Mononuclear cell (primary cell): ENCODE measurements at regions not wholly inside any gene's neighbourhood (a gene's known extent, or its start where the extent isn't known, plus 50 kb on each side); places are given as distances from the start of the nearest gene placed in this dataset.

Experiments
- H3K27me3 ChIP-seq: 2 replicates; pipeline ENCODE4 v1.6.0; 2011; ENCODE audit warnings: low read length, control low read depth; ENCODE audit not compliant: insufficient read depth
- H3K4me1 ChIP-seq: 2 replicates; pipeline ENCODE4 v1.5.1; 2011; ENCODE audit warnings: mild to moderate bottlenecking, low read length, control low read depth; ENCODE audit not compliant: insufficient read depth
- H3K4me3 ChIP-seq: 2 replicates; pipeline ENCODE4 v1.5.1; 2011; ENCODE audit warnings: mild to moderate bottlenecking, low read length, moderate library complexity
- H3K9me3 ChIP-seq: 2 replicates; pipeline ENCODE4 v1.5.1; 2011; ENCODE audit warnings: low read depth, mild to moderate bottlenecking, control low read depth, low read length

DNA sequence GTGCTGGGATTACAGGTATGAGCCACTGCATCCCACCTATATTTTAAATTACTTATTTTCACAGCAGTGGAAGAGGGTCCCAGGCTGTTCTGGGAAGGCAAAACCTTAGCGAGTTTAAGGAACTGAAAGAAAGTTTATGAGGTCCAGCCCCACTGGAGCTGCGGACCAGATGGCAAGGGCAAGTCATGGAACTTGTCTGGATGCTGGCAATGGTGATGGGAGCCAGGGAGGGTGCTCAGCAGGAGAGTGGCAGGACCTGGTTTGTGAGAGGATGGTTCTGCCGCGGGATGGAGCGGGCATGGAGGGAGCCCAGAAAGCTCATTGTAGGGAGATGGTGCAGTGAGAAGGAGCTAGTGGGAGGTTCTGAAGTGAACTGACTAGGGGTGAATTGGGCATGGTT is 50.6 kb upstream of the SLC45A1 start:
- Histone ChIP-seq H3K4me3 (no peak overlapping the region), H3K4me1 (no peaks in the 10 kb centered on the region), H3K27me3 (no peaks in the 10 kb centered on the region), H3K9me3 (no peaks in the 10 kb centered on the region)

DNA sequence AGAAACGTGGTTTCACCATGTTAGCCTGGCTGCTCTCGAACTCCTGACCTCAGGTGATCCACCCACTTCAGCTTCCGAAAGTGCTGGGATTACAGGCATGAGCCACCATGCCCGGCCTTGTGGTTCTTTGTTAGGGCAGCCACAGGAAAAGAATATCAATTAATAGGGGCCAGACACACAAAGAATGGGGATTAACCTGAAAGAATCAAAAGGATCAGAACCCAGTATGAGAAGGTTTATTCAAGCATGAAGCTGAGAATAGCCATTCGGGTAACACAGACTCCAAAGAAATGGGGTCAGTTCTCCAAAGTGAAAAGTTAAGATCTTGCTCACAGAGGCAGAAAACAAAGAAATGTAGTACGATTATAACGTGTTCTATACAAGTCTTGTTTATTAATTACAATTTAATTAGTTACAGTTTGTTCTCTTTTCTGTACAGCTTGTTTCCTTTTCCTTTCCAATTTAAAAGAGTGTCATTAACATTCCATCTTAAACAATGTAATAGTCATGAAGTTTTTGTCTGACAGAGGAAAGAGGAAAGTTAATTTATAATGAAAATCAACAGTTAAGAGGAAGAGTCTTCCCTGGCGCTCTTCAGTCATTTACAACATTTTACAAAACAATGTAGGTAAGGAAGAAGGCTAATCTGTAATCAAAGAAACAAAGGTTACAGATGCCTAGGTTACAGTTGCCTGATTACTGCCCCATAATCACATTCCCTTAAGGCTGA is 51.3 kb upstream of the SLC45A1 start:
- Histone ChIP-seq H3K9me3 (no peaks in the 10 kb centered on the region), H3K4me1 (no peaks in the 10 kb centered on the region), H3K27me3 (no peaks in the 10 kb centered on the region), H3K4me3 (no peak overlapping the region)

DNA sequence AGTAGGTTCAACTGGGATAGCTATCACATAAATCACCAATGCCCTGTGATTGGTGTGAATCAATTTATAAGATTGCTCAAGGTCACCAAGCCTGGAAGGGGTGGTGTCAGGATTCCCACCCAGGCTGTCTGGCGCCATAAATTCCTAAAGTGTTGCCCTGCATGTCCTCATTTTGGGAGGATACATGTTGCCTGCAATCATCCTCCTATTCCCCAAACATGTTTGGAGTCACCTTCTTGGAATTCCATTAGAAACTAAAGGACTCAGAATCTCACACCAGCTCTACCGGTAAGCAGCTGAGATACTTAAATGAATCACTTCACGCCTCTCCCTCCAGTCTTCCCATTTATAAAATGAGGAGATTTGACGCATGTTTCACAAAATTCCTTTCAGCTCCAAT is 54.1 kb upstream of the SLC45A1 start:
- no peak overlapping the region for H3K4me3 ChIP-seq
- no peaks in the 10 kb centered on the region for H3K27me3 ChIP-seq
- H3K9me3 ChIP-seq: no peaks in the 10 kb centered on the region
- no peaks in the 10 kb centered on the region for H3K4me1 ChIP-seq

DNA sequence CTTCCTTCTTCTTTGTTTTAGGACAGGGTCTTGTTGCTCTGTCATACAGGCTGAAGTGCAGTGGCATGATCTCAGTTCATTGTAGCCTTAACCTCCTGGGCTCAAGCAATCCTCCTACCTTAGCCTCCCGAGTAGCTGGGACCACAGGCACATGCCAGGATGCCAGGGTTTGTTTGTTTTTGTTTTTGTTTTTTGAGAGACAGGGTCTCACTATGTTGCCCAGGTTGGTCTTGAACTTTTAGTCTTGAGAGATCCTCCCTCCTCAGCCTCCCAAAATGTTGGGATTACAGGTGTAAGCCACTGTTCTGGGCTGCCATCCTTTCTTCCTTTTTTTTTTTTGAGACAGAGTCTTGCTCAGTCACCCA is 56.5 kb upstream of the SLC45A1 start:
- no peak overlapping the region for H3K4me3 ChIP-seq
- no peaks in the 10 kb centered on the region for H3K9me3 ChIP-seq
- H3K4me1 ChIP-seq: no peaks in the 10 kb centered on the region
- no peaks in the 10 kb centered on the region for H3K27me3 ChIP-seq

DNA sequence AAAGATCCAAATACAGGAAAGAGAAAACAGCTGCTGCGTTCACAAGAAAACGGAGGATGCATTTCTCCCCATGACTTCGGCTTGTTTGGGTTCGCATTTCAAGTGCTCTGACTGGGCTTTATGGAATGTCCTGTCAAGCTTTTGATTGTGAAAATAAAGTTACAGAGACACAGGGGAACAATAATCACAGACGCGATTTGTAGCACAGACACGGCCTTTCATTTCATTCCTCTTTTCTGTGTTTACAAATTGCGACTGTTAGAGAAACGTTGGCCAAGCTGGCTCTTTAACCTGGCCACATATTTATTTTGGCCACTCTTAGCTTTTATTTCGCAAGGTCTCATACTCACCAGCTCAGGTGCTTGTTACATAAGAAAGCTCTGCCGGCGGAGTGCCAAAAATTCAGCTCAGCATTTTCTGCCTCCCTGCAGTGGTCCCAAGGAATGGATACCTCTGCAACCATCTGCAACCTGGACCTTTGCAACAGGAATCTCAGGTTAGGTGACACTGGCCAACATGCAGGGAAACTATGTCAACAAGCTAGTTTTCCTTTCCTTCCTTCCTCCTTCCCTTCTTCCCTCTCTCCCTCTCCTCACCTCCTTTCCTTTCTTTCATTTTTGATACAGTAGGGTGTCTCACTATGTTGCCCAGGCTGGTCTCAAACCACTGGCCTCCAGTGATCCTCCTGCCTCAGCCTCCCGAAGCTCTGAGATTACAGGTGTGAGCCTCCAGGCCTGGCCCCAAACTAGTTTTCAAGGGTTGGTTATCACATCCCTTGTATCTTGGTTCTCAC is 58.2 kb upstream of the SLC45A1 start:
- H3K4me1 ChIP-seq: no peaks in the 10 kb centered on the region
- H3K4me3 ChIP-seq: no peak overlapping the region
- no peaks in the 10 kb centered on the region for H3K27me3 ChIP-seq
- no peaks in the 10 kb centered on the region for H3K9me3 ChIP-seq

DNA sequence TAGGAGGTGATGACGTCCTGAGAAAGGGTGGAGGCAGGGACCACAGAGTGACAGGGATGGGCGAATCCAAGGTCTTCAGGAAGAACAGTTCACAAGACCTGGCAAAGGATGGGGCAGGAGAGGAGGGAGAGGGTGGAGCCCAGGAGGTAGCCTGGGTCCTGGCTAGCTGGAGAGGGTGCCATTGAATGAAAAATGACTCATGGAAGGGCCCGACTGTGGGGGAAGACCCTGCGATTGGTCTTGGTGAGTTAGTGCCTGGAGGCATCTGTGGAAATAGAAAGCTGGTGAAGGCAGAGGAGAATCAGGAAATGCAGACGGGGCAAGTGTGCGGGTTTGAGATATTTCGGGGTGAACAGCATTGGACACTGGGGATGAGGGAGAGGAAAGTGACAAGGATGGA is 60.3 kb upstream of the SLC45A1 start:
- Histone ChIP-seq H3K9me3 (no peaks in the 10 kb centered on the region), H3K4me3 (no peak overlapping the region), H3K4me1 (no peaks in the 10 kb centered on the region), H3K27me3 (no peaks in the 10 kb centered on the region)

DNA sequence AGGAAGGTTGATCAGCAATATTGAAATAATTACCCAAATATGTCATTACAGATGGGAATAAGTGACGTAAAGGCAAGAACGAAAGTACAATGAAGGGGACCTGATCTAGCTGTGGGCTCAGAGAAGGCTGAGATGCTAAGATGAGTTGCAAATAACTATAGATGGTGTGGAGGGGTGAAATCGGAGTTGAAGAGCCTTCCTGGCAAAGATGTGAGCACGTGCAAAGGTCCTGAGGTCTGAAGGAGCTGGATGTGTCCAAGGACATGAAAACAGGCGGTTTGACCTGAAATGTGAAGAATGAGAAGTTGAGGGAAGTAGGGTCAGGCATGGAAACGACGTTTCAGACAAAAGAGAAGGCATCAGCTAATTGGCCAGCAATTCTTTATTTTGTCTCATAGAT is 61.6 kb upstream of the SLC45A1 start:
- H3K4me3 ChIP-seq: no peak overlapping the region
- no peaks in the 10 kb centered on the region for H3K9me3 ChIP-seq
- H3K27me3 ChIP-seq: no peaks in the 10 kb centered on the region
- no peaks in the 10 kb centered on the region for H3K4me1 ChIP-seq

DNA sequence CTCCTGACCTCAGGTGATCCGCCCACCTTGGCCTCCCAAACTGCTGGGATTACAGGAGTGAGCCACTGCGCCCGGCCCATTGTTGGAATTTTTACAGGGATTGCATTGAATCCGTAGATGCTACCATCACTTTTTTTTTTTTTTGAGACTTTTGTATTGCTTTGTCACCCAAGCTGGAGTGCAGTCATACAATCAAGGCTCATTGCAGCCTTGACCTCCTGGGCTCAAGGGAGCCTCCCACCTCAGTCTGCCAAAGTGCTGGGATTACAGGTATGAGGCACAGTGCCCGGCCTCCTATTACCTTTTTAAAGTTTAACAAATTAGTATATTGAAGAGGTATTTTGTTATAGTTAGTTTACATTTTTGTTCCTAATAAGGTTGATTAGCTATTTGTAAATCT is 62.2 kb upstream of the SLC45A1 start:
- Histone ChIP-seq H3K4me3 (no peak overlapping the region), H3K9me3 (no peaks in the 10 kb centered on the region), H3K4me1 (no peaks in the 10 kb centered on the region), H3K27me3 (no peaks in the 10 kb centered on the region)

DNA sequence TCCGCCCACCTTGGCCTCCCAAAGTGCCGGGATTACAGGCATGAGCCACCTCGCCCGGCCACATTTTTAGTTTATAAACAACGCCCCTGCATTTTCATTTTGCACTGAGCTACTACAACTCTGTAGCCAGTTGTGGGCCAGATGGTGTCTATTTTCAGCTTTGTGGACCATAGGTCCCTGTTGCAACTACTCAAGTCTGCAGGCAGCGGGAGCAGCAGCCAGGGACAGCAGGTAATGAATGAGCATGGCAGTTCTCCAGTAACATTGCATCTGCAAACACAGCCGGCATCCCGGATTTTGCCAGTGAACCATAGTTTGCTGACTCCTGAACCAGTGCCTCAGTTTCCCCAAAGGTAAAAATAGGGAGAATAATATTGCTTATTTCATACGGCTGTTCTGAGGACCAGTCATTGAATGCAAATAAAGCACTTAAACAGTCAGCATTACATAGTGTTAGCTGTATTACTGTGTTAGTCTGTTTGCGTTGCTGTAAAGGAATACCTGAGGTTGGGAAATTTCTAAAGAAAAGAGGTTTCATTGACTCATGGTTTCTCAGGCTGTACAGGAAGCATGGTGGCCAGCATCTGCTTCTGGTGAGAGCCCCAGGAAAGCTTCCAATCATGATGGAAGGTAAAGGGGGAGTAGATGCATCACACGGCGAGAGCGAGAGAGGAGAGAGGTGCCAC is 65.5 kb upstream of the SLC45A1 start:
- H3K4me1 ChIP-seq: no peaks in the 10 kb centered on the region
- no peaks in the 10 kb centered on the region for H3K27me3 ChIP-seq
- no peak overlapping the region for H3K4me3 ChIP-seq
- no peaks in the 10 kb centered on the region for H3K9me3 ChIP-seq

DNA sequence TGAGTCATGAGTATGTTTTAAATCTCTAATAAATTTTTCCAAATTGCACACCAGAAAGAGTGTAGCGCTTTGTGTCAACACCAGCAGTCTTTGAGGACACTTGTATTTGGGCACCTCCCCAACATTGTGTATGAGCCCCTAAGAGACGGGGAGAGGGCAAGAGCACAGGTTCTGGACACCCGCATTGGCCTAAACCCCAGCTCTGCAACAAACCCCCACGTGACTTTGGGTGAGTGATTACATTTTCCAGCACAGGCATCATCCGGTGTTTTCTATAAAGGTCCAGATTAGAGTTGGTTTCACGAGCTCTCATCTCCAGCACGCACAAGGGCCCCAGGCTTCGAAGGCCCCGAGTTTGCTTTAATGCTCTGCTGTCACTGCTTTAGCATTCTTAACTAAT is 66.3 kb upstream of the SLC45A1 start:
- no peaks in the 10 kb centered on the region for H3K9me3 ChIP-seq

DNA sequence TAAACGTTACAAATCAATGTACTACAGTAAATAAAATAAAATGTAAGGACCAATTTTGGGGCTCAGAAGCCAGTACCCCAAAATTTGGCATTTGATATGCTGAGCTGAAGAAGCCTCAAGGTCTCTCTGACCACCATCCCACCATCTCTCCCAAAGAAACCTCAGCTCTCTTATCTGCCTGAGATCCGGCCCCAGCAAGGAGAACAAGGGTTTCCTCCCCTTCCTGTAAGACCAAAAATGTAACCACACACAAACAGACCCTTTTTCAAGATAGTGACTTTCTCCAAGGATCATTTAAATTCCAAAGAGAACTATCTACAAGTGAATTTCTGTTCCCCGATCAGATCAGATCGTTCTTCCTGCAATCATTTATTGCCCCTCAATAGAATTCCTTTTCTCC is 68.1 kb upstream of the SLC45A1 start:
- Histone ChIP-seq H3K4me3 (no peak overlapping the region), H3K27me3 (no peaks in the 10 kb centered on the region), H3K4me1 (no peaks in the 10 kb centered on the region)

More for the DNA sequence above, 66.3 kb upstream of the SLC45A1 start:
- Histone ChIP-seq H3K4me1 (no peaks in the 10 kb centered on the region), H3K27me3 (no peaks in the 10 kb centered on the region), H3K4me3 (no peak overlapping the region)

DNA sequence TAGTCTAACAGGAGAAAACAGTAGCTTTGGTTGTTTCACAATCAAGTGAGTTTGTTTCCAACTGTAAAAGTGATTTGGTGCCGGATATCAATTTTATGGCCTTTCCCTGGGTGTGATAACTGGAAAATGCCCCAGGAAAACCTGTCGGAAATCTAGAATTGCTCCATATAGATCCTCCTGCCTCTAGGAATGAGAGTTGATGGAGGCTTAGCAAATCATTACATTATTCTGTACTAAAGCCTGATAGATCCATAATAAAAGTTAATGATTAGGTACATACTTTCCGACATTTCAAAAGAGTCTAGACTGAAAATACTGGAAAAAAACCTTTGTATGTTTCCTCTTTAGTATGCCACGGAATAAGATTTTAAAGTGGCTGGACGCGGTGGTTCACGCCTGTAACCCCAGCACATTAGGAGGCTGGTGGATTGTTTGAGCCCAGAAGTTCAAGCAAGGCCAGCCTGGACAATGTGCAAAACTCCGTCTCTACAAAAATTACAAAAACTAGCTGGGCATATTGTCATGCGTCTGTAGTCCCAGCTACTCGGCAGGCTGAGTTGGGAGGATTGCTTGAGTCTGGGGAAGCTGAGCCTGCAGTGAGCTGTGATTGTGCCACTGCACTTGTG is 70.0 kb upstream of the SLC45A1 start:
- Histone ChIP-seq H3K4me1 (no peaks in the 10 kb centered on the region), H3K27me3 (no peaks in the 10 kb centered on the region), H3K4me3 (no peak overlapping the region), H3K9me3 (no peaks in the 10 kb centered on the region)

More for the DNA sequence above, 68.1 kb upstream of the SLC45A1 start:
- no peaks in the 10 kb centered on the region for H3K9me3 ChIP-seq

DNA sequence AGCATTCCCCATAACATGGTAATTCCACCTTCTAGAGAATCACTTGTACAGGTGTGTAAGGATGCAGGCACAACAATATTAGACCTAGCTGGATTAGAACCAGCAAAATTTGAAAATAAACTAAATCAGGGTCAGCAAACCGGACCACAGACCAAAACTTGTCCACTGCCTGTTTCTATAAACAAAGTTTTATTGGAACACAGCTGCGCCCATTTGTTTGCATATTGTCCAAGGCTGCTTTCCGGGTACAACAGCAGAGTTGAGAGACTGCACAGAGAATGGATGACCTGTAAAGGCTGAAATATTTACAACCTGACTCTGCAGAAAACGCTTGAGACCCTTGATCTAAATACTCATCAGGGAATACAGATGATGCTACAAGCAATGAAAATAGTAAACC is 73.6 kb upstream of the SLC45A1 start:
- H3K4me1 ChIP-seq: no peaks in the 10 kb centered on the region
- no peaks in the 10 kb centered on the region for H3K9me3 ChIP-seq
- H3K27me3 ChIP-seq: no peaks in the 10 kb centered on the region
- no peak overlapping the region for H3K4me3 ChIP-seq

DNA sequence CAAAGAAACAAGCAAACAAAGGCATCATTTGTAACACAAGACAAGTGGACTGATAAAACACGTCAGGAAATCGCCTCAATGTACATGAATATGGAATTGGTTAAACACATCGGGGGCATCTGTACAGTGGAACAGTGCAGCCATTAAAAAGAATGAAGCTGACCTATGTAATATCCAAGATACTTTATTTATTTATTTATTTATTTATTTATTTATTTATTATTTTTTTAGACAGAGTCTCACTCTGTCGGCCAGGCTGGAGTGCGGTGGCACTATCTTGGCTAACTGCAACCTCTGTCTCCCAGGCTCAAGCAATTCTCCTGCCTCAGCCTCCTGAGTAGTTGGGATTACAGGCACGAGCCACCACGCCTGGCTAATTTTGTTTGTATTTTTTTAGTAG is 75.4 kb upstream of the SLC45A1 start:
- Histone ChIP-seq H3K27me3 (no peaks in the 10 kb centered on the region), H3K4me3 (no peak overlapping the region), H3K4me1 (no peaks in the 10 kb centered on the region), H3K9me3 (no peaks in the 10 kb centered on the region)

DNA sequence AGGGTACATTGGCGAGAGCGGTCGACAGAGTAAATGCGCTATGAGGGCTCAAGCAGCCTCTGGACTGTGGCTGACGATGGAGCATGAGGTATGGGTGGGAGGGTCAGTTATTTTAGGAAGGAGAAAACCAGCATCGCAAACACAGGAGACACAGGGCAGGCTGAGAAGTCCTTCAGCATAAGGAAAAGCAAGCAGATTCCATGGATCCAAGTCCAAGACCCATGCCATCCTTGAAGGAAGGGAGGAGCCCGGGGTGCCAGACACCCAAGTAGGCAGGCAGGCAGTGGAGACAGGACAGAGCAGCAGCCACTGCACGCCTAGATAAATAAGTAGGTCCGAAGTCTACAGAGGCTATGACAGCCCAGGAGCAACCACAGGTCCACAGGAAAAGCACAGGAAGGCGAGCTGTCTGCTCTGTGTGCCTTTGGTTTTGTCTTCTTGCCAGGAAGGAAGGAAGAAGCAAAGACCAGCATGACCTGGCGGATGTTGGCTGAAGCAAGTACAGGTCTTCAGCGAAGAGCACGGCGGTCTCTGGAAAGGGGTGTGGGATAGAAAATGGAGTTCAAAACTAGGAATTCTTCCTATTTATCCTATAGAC is 76.4 kb upstream of the SLC45A1 start:
- no peak overlapping the region for H3K4me3 ChIP-seq
- no peaks in the 10 kb centered on the region for H3K9me3 ChIP-seq
- H3K4me1 ChIP-seq: no peaks in the 10 kb centered on the region
- H3K27me3 ChIP-seq: no peaks in the 10 kb centered on the region
